Keratinocyte (primary cell): ENCODE measurements at regions not wholly inside any gene's neighbourhood (a gene's known extent, or its start where the extent isn't known, plus 50 kb on each side); places are given as distances from the start of the nearest gene placed in this dataset.

Experiments used
- DNase-seq: peaks from one replicate; pipeline ENCODE4 v3.0.0-alpha.2; 2011; ENCODE audit warnings: low read depth, missing footprints, low spot score
- FAIRE-seq: peaks from 2 replicates; lab custom pipeline; 2011; peaks lifted over from hg19 to GRCh38; lab: Jason Lieb, UNC
- H2AFZ ChIP-seq: 2 replicates; pipeline ENCODE4 v1.6.0; 2012; ENCODE audit warnings: low read length, control low read depth, inconsistent platforms; ENCODE audit not compliant: control insufficient read depth
- H3K27ac ChIP-seq: 2 replicates; pipeline ENCODE4 v1.5.1; 2011; ENCODE audit warnings: low read length; ENCODE audit not compliant: control insufficient read depth, insufficient read depth
- H3K27me3 ChIP-seq: 3 replicates; pipeline ENCODE4 v1.6.0; 2011; ENCODE audit warnings: low read length; ENCODE audit not compliant: control insufficient read depth, insufficient read depth; ENCODE audit errors: extremely low read depth
- H3K36me3 ChIP-seq, 2 experiments: 2 replicates in 1 of 2; 3 replicates in 1 of 2; pipeline ENCODE4 v1.5.1; 2011; ENCODE audit warnings: low read length in 2 of 2, mild to moderate bottlenecking in 1 of 2; ENCODE audit not compliant: control insufficient read depth in 2 of 2, insufficient read depth in 2 of 2; ENCODE audit errors: extremely low read depth in 1 of 2
- H3K4me1 ChIP-seq: 3 replicates; pipeline ENCODE4 v1.5.1; 2011; ENCODE audit warnings: low read length; ENCODE audit not compliant: control insufficient read depth, insufficient read depth; ENCODE audit errors: extremely low read depth
- H3K4me2 ChIP-seq: 3 replicates; pipeline ENCODE4 v1.6.0; 2011; ENCODE audit warnings: low read depth, low read length; ENCODE audit not compliant: control insufficient read depth, insufficient read depth; ENCODE audit errors: extremely low read depth
- H3K4me3 ChIP-seq, 3 experiments: fragments of 200-600 bp in 1 of 3; sonication (generic) in 1 of 3; 2 replicates in 2 of 3; 3 replicates in 1 of 3; pipeline ENCODE4 v1.5.1; 2011 to 2016; ENCODE audit warnings: low read length in 3 of 3, mild to moderate bottlenecking in 3 of 3, control low read depth in 2 of 3, inconsistent platforms in 1 of 3, low read depth in 1 of 3, mixed read lengths in 1 of 3, mixed run types in 1 of 3, moderate library complexity in 1 of 3; ENCODE audit not compliant: control insufficient read depth in 2 of 3, insufficient read depth in 2 of 3; ENCODE audit errors: extremely low read depth in 1 of 3
- H3K79me2 ChIP-seq: 2 replicates; pipeline ENCODE4 v1.6.0; 2012; ENCODE audit warnings: low read length; ENCODE audit not compliant: control insufficient read depth, insufficient read depth
- H3K9ac ChIP-seq: 3 replicates; pipeline ENCODE4 v1.6.0; 2011; ENCODE audit warnings: low read length; ENCODE audit not compliant: control insufficient read depth, insufficient read depth; ENCODE audit errors: extremely low read depth
- H3K9me1 ChIP-seq: 3 replicates; pipeline ENCODE4 v1.6.0; 2011; ENCODE audit warnings: low read length; ENCODE audit not compliant: control insufficient read depth, insufficient read depth; ENCODE audit errors: extremely low read depth
- H3K9me3 ChIP-seq: 2 replicates; pipeline ENCODE4 v1.5.1; 2012; ENCODE audit warnings: low read depth, low read length; ENCODE audit not compliant: control insufficient read depth
- H4K20me1 ChIP-seq: 3 replicates; pipeline ENCODE4 v1.6.0; 2011; ENCODE audit warnings: low read length; ENCODE audit not compliant: control insufficient read depth, insufficient read depth; ENCODE audit errors: extremely low read depth
- CTCF ChIP-seq, 3 experiments: IDR thresholded peaks in 1 of 3; conservative IDR thresholded peaks in 1 of 3; optimal IDR thresholded peaks in 1 of 3; 2 replicates in 2 of 3; 3 replicates in 1 of 3; pipeline versions ENCODE3 to v1.5.1; 2011; ENCODE audit warnings: low read length in 3 of 3, mild to moderate bottlenecking in 3 of 3, moderate library complexity in 2 of 3, control low read depth in 1 of 3, inconsistent platforms in 1 of 3; ENCODE audit not compliant: insufficient read depth in 2 of 3; ENCODE audit errors: extremely low read depth in 1 of 3
- EZH2 ChIP-seq: IDR thresholded peaks from one replicate; pipeline ENCODE4 v1.6.1; 2012; ENCODE audit warnings: inconsistent platforms, mild to moderate bottlenecking, low read length, moderate library complexity
- dilution Hi-C: fragments of 300-500 bp; cut with MboI; formaldehyde crosslinking; loops from one replicate; pipeline ENCODE4 v1.7.0; 2020; ENCODE audit warnings: low sequenced_read_pairs; ENCODE audit not compliant: extremely low pct_ligation_motif_present

DNA sequence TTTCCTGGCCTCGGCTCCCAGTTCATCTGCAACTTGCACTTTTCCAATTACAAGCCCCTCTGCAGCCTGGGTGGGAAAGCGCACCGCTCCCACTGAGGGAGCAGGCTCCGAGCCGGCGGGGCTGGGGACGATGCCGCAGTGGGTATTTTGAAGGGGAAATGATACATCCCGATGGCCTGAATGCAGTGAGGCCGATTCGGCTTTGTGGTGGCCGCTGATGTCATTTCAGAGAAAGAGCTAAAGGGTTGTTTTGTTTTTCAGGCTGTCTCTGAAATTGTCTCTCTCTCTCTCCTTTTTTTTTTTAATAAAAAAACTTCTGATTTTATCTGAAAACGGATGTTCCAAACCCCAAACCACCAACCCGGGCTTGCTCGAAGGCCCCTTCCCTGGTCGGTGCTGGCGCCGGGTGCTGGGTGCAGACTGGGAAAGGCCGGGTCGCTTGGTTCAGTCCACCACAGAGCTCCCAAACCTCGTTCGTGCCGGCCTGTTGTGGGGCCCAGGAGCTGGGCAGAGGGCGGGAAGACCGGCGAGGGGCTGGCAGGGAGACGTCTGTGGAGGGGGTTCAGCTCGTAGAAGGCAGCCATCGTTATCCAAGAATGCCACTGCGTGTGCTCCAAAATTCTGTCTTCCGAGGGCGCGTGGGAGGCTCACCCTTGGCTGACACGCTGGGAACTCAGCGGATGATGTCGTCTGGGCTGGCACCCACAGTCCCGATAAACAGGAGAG lies 102.8 kb downstream of the FOXL1 start:
- TF ChIP-seq CTCF (optimal IDR thresholded peaks at IDR 0.05 in 1 of 3, IDR thresholded peaks at IDR 0.05 in 1 of 3, conservative IDR thresholded peaks at IDR 0.05 in 1 of 3; ENCODE audit: extremely low read depth in 1 of 3, insufficient read depth in 2 of 3, low read length in 3 of 3) (no peak), EZH2 (no peak)
- Histone ChIP-seq H3K4me1 (peaks cover 14% of the 10 kb centered on the region), H3K9me3 (peaks cover 2% of the 10 kb centered on the region), H3K36me3 (no peaks in the 10 kb centered on the region), H3K4me2 (no peak overlapping the region), H3K9me1 (no peaks in the 10 kb centered on the region), H4K20me1 (no peaks in the 10 kb centered on the region), H3K27ac (no peak overlapping the region), H3K4me3 (no peak overlapping the region), H3K79me2 (no peaks in the 10 kb centered on the region), H3K27me3 (no peaks in the 10 kb centered on the region), H3K9ac (no peak overlapping the region), H2AFZ (no peak overlapping the region)
- FAIRE-seq (no peak), DNase-seq (no peak)
- dilution Hi-C loops, result no loop called here

DNA sequence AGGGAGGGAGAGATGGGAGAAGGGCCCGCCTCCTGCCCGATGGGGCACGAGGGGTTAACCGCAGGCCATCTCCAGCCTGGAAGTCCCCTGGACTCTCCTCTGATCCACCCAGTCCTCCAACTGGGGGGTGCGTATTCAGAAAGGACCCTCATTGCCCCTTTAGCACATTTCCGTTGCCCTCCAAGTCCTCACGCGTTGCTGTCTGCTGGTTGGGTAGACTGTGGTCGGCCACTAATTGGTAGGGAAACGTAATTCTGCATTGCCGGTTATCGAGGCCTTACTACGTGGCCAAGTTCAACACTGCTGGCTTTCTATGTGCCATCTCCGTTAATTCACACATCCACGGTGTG lies 103.4 kb downstream of the FOXL1 start:
- FAIRE-seq (no peak), DNase-seq (no peak)
- Histone ChIP-seq H3K27ac (no peak overlapping the region), H3K9me1 (no peaks in the 10 kb centered on the region), H3K4me3 (no peak overlapping the region), H3K27me3 (no peaks in the 10 kb centered on the region), H4K20me1 (no peaks in the 10 kb centered on the region), H2AFZ (no peak overlapping the region), H3K4me2 (no peak overlapping the region), H3K4me1 (peaks cover 9% of the 10 kb centered on the region), H3K36me3 (no peaks in the 10 kb centered on the region), H3K79me2 (no peaks in the 10 kb centered on the region), H3K9me3 (peaks cover 2% of the 10 kb centered on the region), H3K9ac (no peak overlapping the region)
- dilution Hi-C loops, result no loop called here
- TF ChIP-seq EZH2 (no peak), CTCF (optimal IDR thresholded peaks at IDR 0.05 in 1 of 3, IDR thresholded peaks at IDR 0.05 in 1 of 3, conservative IDR thresholded peaks at IDR 0.05 in 1 of 3; ENCODE audit: extremely low read depth in 1 of 3, insufficient read depth in 2 of 3, low read length in 3 of 3) (no peak)
